Stomach (tissue), 4 donors: ENCODE measurements at regions not wholly inside any gene's neighbourhood (a gene's known extent, or its start where the extent isn't known, plus 50 kb on each side); places are given as distances from the start of the nearest gene placed in this dataset.

Source experiments
- EP300 ChIP-seq: sonication (generic); formaldehyde crosslinking; IDR thresholded peaks from one replicate; pipeline ENCODE4 v1.6.1; 2017; ENCODE audit warnings: antibody characterized with exemption
- POLR2AphosphoS5 ChIP-seq, 3 donors: sonication (generic); formaldehyde crosslinking; IDR thresholded peaks; one replicate each; pipeline ENCODE4 v1.6.1; 2016; ENCODE audit warnings: antibody characterized with exemption in 3 of 3
- TF ChIP-seq, protein P1 (sequence below), 7 experiments: fragments of 450-650 bp in 4 of 7; fragments of 200-600 bp in 3 of 7; sonication (generic) in 3 of 7; IDR thresholded peaks; one replicate each; pipeline ENCODE4 v1.5.1; 2016 to 2019; ENCODE audit warnings: antibody characterized with exemption in 7 of 7, control low read depth in 2 of 7, mild to moderate bottlenecking in 1 of 7

DNA sequence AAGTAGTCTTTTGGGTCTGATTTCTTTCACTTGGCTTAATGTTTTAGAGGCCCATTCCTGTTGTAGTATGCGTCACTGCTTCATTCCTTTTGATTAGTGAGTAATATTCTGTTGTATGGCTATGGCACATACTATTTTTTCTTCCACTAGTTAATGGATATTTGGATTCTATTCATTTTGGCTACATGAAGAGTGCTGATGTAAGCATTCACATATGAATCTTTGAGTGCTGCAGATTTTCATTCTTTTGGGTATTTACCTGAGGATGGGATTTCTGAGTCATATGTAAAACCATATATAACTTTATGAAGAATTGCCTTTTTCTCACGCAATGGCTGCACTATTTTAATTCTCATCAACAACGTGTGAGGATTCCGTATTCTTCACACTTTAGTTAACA lies 113.6 kb downstream of the AHSP start:
- TF ChIP-seq EP300 (no peak), POLR2AphosphoS5 (IDR thresholded peaks at IDR 0.05) (no peak)
- TF ChIP-seq, protein P1, sequence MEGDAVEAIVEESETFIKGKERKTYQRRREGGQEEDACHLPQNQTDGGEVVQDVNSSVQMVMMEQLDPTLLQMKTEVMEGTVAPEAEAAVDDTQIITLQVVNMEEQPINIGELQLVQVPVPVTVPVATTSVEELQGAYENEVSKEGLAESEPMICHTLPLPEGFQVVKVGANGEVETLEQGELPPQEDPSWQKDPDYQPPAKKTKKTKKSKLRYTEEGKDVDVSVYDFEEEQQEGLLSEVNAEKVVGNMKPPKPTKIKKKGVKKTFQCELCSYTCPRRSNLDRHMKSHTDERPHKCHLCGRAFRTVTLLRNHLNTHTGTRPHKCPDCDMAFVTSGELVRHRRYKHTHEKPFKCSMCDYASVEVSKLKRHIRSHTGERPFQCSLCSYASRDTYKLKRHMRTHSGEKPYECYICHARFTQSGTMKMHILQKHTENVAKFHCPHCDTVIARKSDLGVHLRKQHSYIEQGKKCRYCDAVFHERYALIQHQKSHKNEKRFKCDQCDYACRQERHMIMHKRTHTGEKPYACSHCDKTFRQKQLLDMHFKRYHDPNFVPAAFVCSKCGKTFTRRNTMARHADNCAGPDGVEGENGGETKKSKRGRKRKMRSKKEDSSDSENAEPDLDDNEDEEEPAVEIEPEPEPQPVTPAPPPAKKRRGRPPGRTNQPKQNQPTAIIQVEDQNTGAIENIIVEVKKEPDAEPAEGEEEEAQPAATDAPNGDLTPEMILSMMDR (IDR thresholded peaks at IDR 0.05): no peak
